ENCODE measurements at regions not wholly inside any gene's neighbourhood (a gene's known extent, or its start where the extent isn't known, plus 50 kb on each side); places are given as distances from the start of the nearest gene placed in this dataset.

DNA sequence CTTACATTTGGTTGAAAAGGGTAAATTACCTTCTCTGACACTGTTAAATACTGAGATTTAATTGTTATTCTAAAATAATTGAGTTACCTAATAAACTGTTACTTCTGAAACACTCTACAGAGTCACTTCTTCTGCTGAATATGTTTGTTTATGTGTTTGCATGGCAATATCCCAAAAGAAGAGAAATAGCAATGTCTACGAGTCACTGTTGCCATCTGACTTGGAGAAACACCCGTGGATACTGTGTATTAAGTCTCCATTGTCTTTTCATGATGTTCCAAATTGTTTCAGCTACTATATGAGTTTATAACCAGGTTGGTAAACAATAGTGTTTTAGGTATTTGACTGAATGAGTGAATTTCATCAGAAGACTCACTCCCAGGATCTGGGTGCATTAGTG lies 754.2 kb upstream of the ID2 start:
- POLR2A ChIA-PET, result no interaction called here
- H3K4me3 ChIP-seq (ENCODE audit: low read depth, low read length), result no peak overlapping the region
- CTCF ChIA-PET, result interaction anchor here (1.2 kb wide), 1 partner anchor 8 kb away, joined by 3 read pairs; no protein-coding TSS in a partner anchor
- no peak for DNase-seq (ENCODE audit: low read depth, low spot score)
- TF ChIP-seq CTCF (IDR thresholded peaks at IDR 0.05; ENCODE audit: insufficient read depth, low read length, missing control alignments), result no peak

- POLR2A ChIA-PET, result no interaction called here
These were observed 752.6 kb upstream of the ID2 start for GRCh38 chr2:7929281-7929680.

DNA sequence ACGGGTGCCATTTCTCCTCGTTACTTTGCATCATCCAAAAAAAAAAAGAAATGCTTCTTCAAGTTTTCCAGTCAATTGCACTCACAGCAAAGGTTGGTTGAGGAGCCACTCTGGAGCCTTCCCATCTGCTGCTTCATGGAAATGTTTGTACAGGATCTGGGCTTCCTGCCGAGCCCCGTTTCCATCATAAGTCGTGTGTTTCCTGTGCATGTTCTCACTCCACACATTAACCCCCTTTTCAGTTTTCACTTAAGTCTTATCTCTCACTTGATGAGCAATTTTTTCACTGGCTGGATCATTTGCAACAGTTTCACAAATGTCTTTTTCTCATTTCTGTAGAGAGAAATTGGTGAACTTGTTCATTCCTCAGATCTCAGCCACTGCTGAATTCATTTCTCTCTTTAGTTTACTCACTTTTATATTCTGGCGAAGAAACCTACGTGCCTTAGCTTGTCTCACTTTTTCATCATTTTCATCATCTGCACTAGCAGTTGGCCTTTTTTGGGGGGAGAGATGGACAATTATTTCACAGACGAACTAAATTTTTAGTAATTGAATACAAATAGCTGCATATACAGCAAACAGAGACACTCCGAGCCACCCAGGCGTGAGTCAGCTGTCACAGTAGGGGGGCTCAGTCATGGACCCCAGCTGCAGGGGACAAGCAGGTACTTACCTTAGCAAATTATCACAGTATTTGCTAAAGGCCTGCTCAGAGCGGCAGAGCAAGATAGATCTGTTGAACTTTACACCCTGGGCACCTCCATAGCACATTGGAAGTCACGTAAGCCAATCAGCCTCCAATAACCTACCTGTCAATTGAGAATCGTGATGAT lies 750.8 kb upstream of the ID2 start:
- ChIA-PET POLR2A (no interaction called here), CTCF (interaction anchor here (1.3 kb wide), 1 partner anchor 16 kb away, joined by 3 read pairs; no protein-coding TSS in a partner anchor)
- TF ChIP-seq CTCF (IDR thresholded peaks at IDR 0.05; ENCODE audit: insufficient read depth, low read length, missing control alignments), result no peak
- DNase-seq (ENCODE audit: low read depth, low spot score), result no peak
- no peak overlapping the region for H3K4me3 ChIP-seq (ENCODE audit: low read depth, low read length)

More at GRCh38 chr2:7929281-7929680, 752.6 kb upstream of the ID2 start:
- no peak overlapping the region for H3K4me3 ChIP-seq (ENCODE audit: low read depth, low read length)
- no peak for DNase-seq (ENCODE audit: low read depth, low spot score)
- no peak for TF ChIP-seq CTCF (IDR thresholded peaks at IDR 0.05; ENCODE audit: insufficient read depth, low read length, missing control alignments)
- CTCF ChIA-PET, result interaction anchor here (1.3 kb wide), 1 partner anchor 14 kb away, joined by 3 read pairs; no protein-coding TSS in a partner anchor

- ChIA-PET CTCF (no interaction called here), POLR2A (no interaction called here)
- TF ChIP-seq CTCF (IDR thresholded peaks at IDR 0.05; ENCODE audit: insufficient read depth, low read length, missing control alignments), result no peak
- no peak for DNase-seq (ENCODE audit: low read depth, low spot score)
- H3K4me3 ChIP-seq (ENCODE audit: low read depth, low read length), result no peak overlapping the region
These were observed 750.0 kb upstream of the ID2 start for GRCh38 chr2:7931808-7932207.

GRCh38 chr2:7933672-7934071 lies 748.2 kb upstream of the ID2 start:
- H3K4me3 ChIP-seq (ENCODE audit: low read depth, low read length), result no peak overlapping the region
- TF ChIP-seq CTCF (IDR thresholded peaks at IDR 0.05; ENCODE audit: insufficient read depth, low read length, missing control alignments), result no peak
- ChIA-PET CTCF (no interaction called here), POLR2A (no interaction called here)
- DNase-seq (ENCODE audit: low read depth, low spot score), result no peak

- POLR2A ChIA-PET, result no interaction called here
- TF ChIP-seq CTCF (IDR thresholded peaks at IDR 0.05; ENCODE audit: insufficient read depth, low read length, missing control alignments), result no peak
- DNase-seq (ENCODE audit: low read depth, low spot score), result no peak
These were observed 747.4 kb upstream of the ID2 start for GRCh38 chr2:7934476-7934875.

More at GRCh38 chr2:7934476-7934875, 747.4 kb upstream of the ID2 start:
- CTCF ChIA-PET, result no interaction called here
- H3K4me3 ChIP-seq (ENCODE audit: low read depth, low read length), result no peak overlapping the region
